ENCODE measurements at regions not wholly inside any gene's neighbourhood (a gene's known extent, or its start where the extent isn't known, plus 50 kb on each side); places are given as distances from the start of the nearest gene placed in this dataset.

DNA sequence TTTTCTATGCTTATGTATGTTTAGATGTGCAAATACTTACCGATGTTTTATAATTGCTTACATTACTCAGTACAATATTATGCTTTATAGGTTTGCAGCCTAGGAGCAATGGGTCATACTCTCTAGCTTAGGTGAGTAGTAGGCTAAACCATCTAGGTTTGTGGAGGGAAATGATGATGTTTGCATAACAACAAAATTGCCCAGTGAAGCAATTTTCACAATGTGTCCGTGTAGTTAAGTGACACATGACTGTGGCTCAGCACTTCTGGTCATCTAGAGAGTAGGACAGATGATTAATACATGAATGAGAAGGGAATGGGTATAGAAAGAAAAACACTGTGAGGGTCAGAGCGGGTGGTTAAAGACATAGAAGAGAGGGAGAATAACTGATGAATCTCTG lies 2116.2 kb upstream of the PIK3C3 start:
- TF ChIP-seq, protein P1, sequence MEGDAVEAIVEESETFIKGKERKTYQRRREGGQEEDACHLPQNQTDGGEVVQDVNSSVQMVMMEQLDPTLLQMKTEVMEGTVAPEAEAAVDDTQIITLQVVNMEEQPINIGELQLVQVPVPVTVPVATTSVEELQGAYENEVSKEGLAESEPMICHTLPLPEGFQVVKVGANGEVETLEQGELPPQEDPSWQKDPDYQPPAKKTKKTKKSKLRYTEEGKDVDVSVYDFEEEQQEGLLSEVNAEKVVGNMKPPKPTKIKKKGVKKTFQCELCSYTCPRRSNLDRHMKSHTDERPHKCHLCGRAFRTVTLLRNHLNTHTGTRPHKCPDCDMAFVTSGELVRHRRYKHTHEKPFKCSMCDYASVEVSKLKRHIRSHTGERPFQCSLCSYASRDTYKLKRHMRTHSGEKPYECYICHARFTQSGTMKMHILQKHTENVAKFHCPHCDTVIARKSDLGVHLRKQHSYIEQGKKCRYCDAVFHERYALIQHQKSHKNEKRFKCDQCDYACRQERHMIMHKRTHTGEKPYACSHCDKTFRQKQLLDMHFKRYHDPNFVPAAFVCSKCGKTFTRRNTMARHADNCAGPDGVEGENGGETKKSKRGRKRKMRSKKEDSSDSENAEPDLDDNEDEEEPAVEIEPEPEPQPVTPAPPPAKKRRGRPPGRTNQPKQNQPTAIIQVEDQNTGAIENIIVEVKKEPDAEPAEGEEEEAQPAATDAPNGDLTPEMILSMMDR (IDR thresholded peaks at IDR 0.05 in 8 of 11, conservative IDR thresholded peaks at IDR 0.05 in 3 of 11), result no peak
- no peak for TF ChIP-seq POLR2A (IDR thresholded peaks at IDR 0.05)
